ENCODE measurements at regions not wholly inside any gene's neighbourhood (a gene's known extent, or its start where the extent isn't known, plus 50 kb on each side); places are given as distances from the start of the nearest gene placed in this dataset.
"Not testable (repeated sequence)": the region's sequence is repeated elsewhere in the genome, so short reads cannot be mapped to it uniquely, and the experiment has no call there.

DNA sequence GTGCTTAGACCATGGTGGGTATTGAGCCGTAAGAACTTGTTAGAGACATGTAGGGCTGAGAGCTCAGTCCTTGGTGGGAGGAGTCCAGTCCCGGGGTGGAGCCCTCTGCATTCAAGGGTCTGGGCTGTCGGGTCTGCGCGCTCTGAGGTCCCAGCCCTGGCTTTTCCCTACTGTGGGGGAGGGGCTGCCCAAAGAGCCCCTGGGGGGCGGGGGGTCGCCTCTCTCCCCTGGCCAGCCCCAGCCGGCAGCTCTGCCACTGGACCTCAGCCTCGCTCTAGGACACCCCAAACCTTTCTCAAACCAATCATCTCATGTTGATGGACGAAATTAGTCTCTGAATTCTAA is 1006.4 kb downstream of the BRD1 start:
- no peak overlapping the region for H3K4me3 ChIP-seq (ENCODE audit: low read depth, low read length)

DNA sequence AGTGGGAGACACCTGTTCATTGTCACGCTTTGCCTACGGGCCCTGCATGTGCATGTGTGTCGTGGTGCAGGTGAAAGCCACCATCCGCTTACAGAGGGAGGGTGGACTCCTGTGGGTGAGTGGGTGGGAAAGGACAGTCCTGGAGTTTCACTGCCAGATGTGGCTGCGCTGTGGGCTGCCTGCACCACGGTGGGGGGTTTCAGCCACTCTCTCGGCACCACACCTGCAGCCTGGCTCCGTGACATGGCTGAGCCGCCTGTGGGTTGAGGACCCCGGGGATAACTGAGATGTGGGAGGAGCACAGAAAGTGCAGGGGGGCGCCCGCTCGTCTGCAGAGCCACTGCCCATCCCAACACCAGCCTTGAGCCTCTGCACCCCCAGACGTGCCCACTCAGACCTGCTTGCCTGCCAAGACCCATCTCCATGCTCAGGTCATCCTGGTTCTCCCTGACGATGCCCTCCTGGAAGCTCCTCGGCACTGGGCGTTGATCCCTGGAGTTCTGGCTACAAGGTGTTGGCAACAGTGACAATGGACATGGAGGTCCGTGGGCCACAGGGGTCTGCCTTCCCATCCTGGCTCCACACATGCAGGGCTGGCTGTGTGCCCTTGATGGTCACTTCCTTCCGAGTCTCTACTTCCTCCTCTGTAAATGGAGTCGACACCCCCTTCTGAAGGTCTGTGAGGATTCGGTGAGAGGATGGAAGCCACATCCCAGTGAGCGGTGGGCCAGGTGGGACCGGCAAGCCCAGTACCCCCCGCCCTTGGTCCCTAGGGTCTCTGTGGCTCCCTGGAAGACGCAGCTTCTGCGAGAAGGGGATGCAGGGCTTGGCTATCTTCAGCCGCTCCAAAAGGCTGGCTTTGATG is 1007.0 kb downstream of the BRD1 start:
- TF ChIP-seq, protein P1, sequence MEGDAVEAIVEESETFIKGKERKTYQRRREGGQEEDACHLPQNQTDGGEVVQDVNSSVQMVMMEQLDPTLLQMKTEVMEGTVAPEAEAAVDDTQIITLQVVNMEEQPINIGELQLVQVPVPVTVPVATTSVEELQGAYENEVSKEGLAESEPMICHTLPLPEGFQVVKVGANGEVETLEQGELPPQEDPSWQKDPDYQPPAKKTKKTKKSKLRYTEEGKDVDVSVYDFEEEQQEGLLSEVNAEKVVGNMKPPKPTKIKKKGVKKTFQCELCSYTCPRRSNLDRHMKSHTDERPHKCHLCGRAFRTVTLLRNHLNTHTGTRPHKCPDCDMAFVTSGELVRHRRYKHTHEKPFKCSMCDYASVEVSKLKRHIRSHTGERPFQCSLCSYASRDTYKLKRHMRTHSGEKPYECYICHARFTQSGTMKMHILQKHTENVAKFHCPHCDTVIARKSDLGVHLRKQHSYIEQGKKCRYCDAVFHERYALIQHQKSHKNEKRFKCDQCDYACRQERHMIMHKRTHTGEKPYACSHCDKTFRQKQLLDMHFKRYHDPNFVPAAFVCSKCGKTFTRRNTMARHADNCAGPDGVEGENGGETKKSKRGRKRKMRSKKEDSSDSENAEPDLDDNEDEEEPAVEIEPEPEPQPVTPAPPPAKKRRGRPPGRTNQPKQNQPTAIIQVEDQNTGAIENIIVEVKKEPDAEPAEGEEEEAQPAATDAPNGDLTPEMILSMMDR (IDR thresholded peaks at IDR 0.05; ENCODE audit: borderline replicate concordance, insufficient read depth, low read depth, low read length) = no peak
- no peak overlapping the region for H3K4me3 ChIP-seq (ENCODE audit: low read depth, low read length)

More for the DNA sequence above, 1006.4 kb downstream of the BRD1 start:
- TF ChIP-seq, protein P1 (IDR thresholded peaks at IDR 0.05; ENCODE audit: borderline replicate concordance, insufficient read depth, low read depth, low read length) = no peak

DNA sequence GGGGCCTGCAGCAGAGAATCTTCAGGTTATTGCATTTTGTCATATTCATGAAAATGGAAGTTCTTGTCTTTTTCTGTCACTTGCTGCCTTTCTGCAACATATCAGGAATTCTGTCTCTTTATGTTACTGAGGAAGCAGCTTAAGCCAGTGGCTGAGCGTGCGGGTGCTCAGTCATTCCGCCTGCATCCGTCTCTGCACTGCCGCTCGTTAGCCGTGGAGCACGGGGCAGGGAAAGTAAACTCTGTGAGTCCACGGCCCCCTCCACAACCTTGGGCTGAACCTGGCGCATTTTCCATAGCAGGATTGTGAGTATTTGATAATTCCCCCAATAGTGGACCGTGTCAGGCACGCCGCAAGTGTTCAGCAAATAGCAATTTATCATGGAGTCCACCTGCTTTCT is 1007.7 kb downstream of the BRD1 start:
- TF ChIP-seq, protein P1 (IDR thresholded peaks at IDR 0.05; ENCODE audit: borderline replicate concordance, insufficient read depth, low read depth, low read length) = no peak
- H3K4me3 ChIP-seq (ENCODE audit: low read depth, low read length) = no peak overlapping the region

DNA sequence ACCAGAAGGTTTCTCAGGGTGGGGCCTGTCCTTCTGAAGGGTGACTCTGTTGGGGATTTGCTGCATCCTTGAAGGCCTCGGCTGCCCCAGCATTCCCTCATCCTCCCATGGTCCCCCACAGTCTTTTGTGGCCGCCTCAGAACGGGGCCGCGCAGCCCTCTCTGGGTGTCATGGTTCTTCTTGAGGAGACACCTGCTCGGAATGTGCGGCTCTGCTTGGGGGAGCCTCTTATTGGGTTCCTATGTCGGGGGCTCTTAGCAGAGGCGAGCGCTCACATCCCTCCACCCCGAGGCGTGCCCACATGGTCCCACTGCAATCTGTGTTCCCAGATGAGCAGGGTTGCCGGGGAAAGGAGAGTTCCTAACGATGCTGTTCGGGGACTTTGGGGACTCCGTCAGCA is 1008.4 kb downstream of the BRD1 start:
- TF ChIP-seq, protein P1 (IDR thresholded peaks at IDR 0.05; ENCODE audit: borderline replicate concordance, insufficient read depth, low read depth, low read length) = no peak
- H3K4me3 ChIP-seq (ENCODE audit: low read depth, low read length) = no peak overlapping the region

DNA sequence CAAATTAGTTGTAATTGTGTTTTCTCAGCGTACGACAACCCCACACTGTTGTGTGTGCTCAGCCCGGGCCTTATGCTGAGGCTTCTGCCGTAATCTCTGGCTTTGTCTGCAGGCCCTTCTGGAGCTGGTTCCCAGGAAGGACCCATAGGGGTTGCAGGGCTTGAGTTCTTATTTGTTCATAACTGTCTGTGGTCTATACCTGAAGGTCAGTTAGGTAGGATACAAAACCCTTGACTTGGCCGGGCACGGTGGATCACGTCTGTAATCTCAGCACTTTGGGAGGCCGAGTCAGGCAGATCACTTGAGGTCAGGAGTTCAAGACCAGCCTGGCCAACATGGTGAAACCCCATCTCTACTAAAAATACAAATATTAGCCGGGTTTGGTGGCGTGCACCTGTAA is 1010.2 kb downstream of the BRD1 start:
- not testable (repeated sequence) for H3K4me3 ChIP-seq (ENCODE audit: low read depth, low read length)

DNA sequence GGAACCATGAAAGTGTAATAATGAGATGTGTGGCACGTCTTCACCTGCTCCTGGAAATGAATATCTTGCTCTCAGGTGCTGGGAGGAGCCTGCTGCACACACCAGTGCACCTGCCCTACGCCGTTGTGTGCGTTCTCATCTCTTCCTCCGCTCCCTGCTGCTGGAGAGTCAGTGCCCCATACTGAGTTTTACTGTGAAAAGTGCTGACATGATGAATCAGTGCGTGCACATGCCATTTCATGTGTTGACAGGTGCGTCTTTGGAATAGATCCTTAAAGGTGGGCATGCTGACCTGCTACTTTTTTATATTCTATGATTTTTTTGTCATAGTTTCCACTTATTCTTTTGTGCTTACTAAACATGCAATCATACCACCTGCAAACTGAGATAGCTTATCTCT is 1015.8 kb downstream of the BRD1 start:
- H3K4me3 ChIP-seq (ENCODE audit: low read depth, low read length) = no peak overlapping the region
- TF ChIP-seq, protein P1 (IDR thresholded peaks at IDR 0.05; ENCODE audit: borderline replicate concordance, insufficient read depth, low read depth, low read length) = no peak

DNA sequence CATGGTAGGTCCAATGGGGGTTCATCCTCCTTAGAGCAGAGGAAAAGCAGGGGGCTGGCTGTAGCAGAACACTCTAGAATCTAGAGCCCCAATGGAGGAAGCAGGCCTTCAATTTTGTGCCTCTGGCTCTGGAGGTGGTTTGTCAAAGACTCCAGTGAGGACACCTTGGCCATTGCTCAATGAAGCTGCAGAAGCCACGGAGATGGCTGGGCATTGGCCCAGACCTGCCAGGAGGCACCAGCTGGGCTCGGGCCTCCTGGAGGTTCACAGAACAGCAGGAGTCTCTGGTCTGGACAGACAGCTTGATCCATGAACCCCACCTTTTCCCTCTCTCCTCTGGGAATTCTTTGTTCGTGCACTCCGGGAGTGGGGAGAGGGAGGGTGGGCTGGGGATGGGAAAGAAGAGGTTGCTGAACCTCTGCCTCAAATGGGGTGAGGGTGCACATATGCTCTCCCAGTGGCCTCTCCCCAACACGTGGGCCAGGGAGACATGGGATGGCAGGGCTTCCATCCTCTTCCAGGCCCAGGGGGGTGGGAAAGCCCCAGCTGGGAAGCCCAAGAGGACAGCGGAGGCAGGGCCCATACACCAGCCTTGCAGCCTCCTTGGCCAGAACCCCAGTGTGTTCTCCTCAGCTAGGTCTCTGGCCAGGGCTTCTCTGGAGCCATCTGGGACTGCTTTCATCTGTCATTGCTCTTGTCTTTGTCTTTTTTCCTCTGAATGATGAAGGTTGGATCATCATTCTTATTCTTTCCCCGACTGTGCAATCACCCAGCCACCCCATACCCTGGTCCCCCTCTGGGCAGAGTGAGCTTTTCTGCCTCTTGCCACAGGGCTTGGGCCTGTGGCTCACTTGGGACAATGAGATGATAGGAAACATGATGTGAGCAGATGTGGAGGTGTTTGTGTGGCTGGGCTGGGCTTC is 1019.4 kb downstream of the BRD1 start:
- TF ChIP-seq, protein P1 (IDR thresholded peaks at IDR 0.05; ENCODE audit: borderline replicate concordance, insufficient read depth, low read depth, low read length) = no peak
- no peak overlapping the region for H3K4me3 ChIP-seq (ENCODE audit: low read depth, low read length)
